ENCODE measurements at regions not wholly inside any gene's neighbourhood (a gene's known extent, or its start where the extent isn't known, plus 50 kb on each side); places are given as distances from the start of the nearest gene placed in this dataset.

DNA sequence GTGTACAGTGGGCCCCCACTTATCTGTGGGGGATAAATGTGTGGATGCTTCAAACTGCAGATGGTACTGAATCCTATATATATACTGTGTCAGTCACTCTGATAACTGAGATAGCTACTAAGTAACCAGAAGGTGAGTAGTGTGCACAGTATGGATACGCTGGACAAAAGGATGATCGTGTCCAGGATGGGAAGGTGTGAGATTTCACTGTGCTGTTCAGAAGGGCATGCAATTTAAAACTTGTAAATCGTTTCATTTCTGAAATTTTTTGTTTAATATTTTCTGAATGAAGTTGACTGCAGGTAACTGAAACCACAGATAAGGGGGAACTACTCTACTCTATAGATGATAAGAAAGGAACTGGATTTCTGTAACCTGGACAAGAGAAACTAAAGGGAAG, 52.1 kb upstream of the SESN3 start:
- H3K4me3 ChIP-seq (replicated peaks in 1 of 3; ENCODE audit: insufficient read depth in 1 of 3, low read depth in 1 of 3, low read length in 3 of 3): no peak overlapping the region
- no TSS peak for BruUV-seq (replicated peaks)
- H3K9me3 ChIP-seq (replicated peaks; ENCODE audit: control insufficient read depth, insufficient read depth, low read length): no peaks in the 10 kb centered on the region
- FAIRE-seq (no peak), DNase-seq (ENCODE audit: low read depth, low spot score) (no peak)
- H2AFZ ChIP-seq (ENCODE audit: low read depth, low read length): no peak overlapping the region
- no peaks in the 10 kb centered on the region for H3K36me3 ChIP-seq (ENCODE audit: control insufficient read depth in 2 of 2, extremely low read depth in 1 of 2, insufficient read depth in 2 of 2, low read length in 2 of 2)
- no peak overlapping the region for H3K9ac ChIP-seq (replicated peaks; ENCODE audit: extremely low read depth, insufficient read depth, low read length)
- intact Hi-C loops (cut with micrococcal nuclease) (no loop called here), dilution Hi-C loops (cut with MboI; ENCODE audit: extremely low pct_ligation_motif_present, low sequenced_read_pairs) (no loop called here)
- H3K9me1 ChIP-seq (replicated peaks; ENCODE audit: control insufficient read depth, extremely low read depth, insufficient read depth, low read length): no peaks in the 10 kb centered on the region
- no peaks in the 10 kb centered on the region for H3K4me1 ChIP-seq (ENCODE audit: control insufficient read depth, extremely low read depth, insufficient read depth, low read length)
- no peak overlapping the region for H3K4me2 ChIP-seq (ENCODE audit: insufficient read depth, low read length)
- no peaks in the 10 kb centered on the region for H3K79me2 ChIP-seq (ENCODE audit: control insufficient read depth, insufficient read depth, low read length)
- CTCF ChIA-PET: interaction anchor here (1.7 kb wide), 1 partner anchor 422 kb away, joined by 4 read pairs; no protein-coding TSS in a partner anchor
- H3K27me3 ChIP-seq (ENCODE audit: control insufficient read depth in 2 of 2, insufficient read depth in 2 of 2, low read length in 2 of 2): no peaks in the 10 kb centered on the region
- no peak for TF ChIP-seq EZH2 (IDR thresholded peaks at IDR 0.05; ENCODE audit: borderline replicate concordance, low read depth, low read length, severe bottlenecking)
- TF ChIP-seq POLR2A (IDR thresholded peaks at IDR 0.05; ENCODE audit: low read depth, low read length): no peak
- TF ChIP-seq FOS (IDR thresholded peaks at IDR 0.05; ENCODE audit: borderline replicate concordance, insufficient read depth, low read length): no peak
- TF ChIP-seq MYC (IDR thresholded peaks at IDR 0.05; ENCODE audit: low read depth, low read length): no peak
- no peak for TF ChIP-seq POLR2AphosphoS5 (IDR thresholded peaks at IDR 0.05; ENCODE audit: insufficient read depth, low read depth, low read length)
- TF ChIP-seq GATA2 (IDR thresholded peaks at IDR 0.05; ENCODE audit: insufficient read depth, insufficient read length, low read depth, low read length): no peak
- TF ChIP-seq, protein P1, sequence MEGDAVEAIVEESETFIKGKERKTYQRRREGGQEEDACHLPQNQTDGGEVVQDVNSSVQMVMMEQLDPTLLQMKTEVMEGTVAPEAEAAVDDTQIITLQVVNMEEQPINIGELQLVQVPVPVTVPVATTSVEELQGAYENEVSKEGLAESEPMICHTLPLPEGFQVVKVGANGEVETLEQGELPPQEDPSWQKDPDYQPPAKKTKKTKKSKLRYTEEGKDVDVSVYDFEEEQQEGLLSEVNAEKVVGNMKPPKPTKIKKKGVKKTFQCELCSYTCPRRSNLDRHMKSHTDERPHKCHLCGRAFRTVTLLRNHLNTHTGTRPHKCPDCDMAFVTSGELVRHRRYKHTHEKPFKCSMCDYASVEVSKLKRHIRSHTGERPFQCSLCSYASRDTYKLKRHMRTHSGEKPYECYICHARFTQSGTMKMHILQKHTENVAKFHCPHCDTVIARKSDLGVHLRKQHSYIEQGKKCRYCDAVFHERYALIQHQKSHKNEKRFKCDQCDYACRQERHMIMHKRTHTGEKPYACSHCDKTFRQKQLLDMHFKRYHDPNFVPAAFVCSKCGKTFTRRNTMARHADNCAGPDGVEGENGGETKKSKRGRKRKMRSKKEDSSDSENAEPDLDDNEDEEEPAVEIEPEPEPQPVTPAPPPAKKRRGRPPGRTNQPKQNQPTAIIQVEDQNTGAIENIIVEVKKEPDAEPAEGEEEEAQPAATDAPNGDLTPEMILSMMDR (IDR thresholded peaks at IDR 0.05; ENCODE audit: extremely low read depth in 1 of 2, insufficient read depth in 1 of 2, low read depth in 1 of 2, low read length in 2 of 2): no peak
- TF ChIP-seq, protein P2, sequence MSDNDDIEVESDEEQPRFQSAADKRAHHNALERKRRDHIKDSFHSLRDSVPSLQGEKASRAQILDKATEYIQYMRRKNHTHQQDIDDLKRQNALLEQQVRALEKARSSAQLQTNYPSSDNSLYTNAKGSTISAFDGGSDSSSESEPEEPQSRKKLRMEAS (IDR thresholded peaks at IDR 0.05; ENCODE audit: insufficient read depth, insufficient read length): no peak
- H4K20me1 ChIP-seq (replicated peaks; ENCODE audit: control insufficient read depth, extremely low read depth, insufficient read depth, low read length): no peaks in the 10 kb centered on the region
- no peak overlapping the region for H3K27ac ChIP-seq (ENCODE audit: insufficient read depth, low read depth, low read length)
- POLR2A ChIA-PET: no interaction called here

All from endothelial cell of umbilical vein (primary cell).